ENCODE measurements at regions not wholly inside any gene's neighbourhood (a gene's known extent, or its start where the extent isn't known, plus 50 kb on each side); places are given as distances from the start of the nearest gene placed in this dataset.
"Not testable (repeated sequence)": the region's sequence is repeated elsewhere in the genome, so short reads cannot be mapped to it uniquely, and the experiment has no call there.

DNA sequence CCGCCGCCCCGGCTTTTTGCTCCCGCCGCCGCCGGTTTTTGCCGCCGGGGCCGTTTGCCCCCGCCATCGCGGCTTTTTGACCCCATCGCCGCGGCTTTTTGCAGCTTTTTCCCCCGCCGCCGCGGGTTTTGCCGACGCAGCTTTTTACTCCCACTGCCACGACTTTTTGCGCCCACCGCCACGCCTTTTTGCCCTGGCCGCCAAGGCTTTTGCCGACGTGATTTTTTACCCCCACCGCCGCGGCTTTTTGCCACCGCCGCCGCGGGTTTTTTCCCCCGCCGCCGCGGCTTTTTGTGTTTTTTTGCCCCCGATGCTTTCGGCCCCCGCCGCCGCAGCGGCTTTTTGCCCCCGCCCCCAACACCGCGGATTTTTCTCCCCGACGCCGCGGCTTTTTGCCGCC lies 5001.9 kb upstream of the OR11H1 start:
- H3K27ac Mint-ChIP-seq; H3K4me3 Mint-ChIP-seq; H3K36me3 Mint-ChIP-seq (ENCODE audit: low read depth); H3K27me3 Mint-ChIP-seq; H3K4me1 Mint-ChIP-seq (ENCODE audit: low read depth); H3K9me3 Mint-ChIP-seq: not testable (repeated sequence)

DNA sequence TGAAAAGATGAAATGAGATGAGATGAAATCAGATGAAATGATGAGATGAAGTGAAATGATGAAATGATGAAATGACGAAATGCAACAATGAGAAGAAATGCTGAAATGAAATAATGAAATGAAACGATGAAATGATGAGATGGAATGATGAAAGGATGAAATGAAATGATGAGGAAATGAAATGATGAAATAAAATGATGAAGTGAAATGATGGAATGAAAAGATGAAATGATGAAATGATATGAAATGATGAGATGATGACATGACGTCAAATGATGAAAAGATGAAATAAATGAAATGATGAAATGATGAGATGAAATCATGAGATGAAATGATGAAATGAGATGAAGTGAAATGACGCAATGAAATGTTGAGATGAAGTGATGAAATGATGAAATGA lies 4996.9 kb upstream of the OR11H1 start:
- H3K4me3 Mint-ChIP-seq; H3K4me1 Mint-ChIP-seq (ENCODE audit: low read depth); H3K9me3 Mint-ChIP-seq; H3K27ac Mint-ChIP-seq; H3K27me3 Mint-ChIP-seq; H3K36me3 Mint-ChIP-seq (ENCODE audit: low read depth): not testable (repeated sequence)

DNA sequence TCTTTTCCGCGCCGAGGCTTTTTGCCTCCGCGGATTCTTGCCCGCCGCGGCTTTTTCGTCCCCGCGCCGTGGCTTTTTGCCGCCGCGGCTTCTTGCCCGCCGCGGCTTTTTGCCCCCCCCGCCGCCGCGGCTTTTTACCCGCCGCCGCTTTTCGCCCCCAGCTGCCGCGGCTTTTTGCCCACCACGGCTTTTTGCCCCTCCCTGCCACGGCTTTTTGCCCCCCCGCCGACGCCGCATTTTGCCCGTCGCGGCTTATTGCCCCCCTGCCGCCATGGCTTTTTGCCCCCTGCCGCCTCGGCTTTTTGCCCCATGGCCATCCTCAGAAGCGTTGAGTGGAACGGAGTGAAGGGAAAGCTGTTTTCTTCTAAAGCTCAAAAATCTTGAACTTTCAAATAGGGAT lies 4955.5 kb upstream of the OR11H1 start:
- not testable (repeated sequence) for H3K4me1 Mint-ChIP-seq (ENCODE audit: low read depth); H3K9me3 Mint-ChIP-seq; H3K27ac Mint-ChIP-seq; H3K36me3 Mint-ChIP-seq (ENCODE audit: low read depth); H3K27me3 Mint-ChIP-seq; H3K4me3 Mint-ChIP-seq

DNA sequence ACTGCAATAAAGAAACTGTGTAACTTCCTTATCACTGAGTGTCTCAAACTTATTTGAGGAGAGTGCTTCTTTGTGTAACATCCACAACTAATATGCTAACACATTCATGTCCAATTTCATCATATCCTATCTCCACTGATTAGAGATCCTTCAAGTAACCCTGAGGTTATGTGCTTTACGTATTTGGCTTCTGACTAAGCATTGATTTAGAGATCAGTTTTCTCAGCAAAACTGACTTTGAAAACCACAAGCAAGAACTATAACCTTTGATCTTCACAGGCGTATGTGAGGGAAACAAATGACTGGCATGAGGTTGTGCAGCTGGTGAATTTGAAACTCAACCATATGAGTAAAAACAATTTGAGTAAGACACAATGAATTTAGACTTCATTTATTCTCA lies 4926.9 kb upstream of the OR11H1 start:
- H3K9me3 Mint-ChIP-seq; H3K4me1 Mint-ChIP-seq (ENCODE audit: low read depth); H3K27me3 Mint-ChIP-seq; H3K36me3 Mint-ChIP-seq (ENCODE audit: low read depth); H3K4me3 Mint-ChIP-seq; H3K27ac Mint-ChIP-seq: not testable (repeated sequence)

DNA sequence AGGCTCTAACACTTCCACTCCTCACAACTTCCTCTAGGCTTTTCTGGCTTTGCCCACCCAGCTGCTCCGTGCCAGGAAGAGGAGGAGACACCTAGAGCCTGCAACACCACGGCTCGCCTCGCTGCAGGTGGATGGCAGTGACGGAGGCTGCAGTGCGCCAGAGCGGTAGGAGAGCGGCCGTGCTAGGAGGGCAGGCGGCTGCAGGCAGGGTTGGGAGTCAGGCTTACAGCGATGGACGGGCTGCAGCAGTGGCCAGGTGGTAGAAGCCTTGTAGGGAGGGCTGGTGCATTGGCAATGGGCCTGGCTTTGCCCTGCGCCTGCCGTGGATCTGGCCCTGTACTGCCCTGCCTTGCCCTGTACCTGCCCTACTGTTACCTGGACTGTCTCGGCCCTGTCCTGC lies 4896.0 kb upstream of the OR11H1 start:
- H3K27me3 Mint-ChIP-seq; H3K9me3 Mint-ChIP-seq; H3K27ac Mint-ChIP-seq; H3K4me3 Mint-ChIP-seq; H3K36me3 Mint-ChIP-seq (ENCODE audit: low read depth); H3K4me1 Mint-ChIP-seq (ENCODE audit: low read depth): not testable (repeated sequence)

DNA sequence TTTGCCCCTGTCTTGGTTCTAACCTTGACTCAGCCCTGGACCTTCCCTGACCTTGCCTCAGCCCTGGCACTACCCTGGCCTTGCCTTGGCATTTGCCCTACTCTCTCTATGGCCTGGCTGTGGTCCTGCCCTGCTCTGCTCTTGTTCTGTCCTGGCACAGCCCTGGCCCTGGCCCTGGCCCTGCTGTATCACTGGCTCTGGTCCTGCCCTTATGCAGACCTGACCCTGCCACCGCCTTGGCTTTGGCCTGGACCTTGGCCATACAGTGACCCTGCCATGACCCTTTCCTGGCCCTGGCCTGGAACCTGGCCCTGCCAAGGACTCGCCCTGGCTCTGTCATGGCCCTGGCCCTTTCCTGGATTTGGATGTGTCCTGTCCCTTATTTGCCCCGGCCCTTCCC lies 4892.7 kb upstream of the OR11H1 start:
- not testable (repeated sequence) for H3K27ac Mint-ChIP-seq; H3K36me3 Mint-ChIP-seq (ENCODE audit: low read depth); H3K4me3 Mint-ChIP-seq; H3K9me3 Mint-ChIP-seq; H3K27me3 Mint-ChIP-seq; H3K4me1 Mint-ChIP-seq (ENCODE audit: low read depth)

DNA sequence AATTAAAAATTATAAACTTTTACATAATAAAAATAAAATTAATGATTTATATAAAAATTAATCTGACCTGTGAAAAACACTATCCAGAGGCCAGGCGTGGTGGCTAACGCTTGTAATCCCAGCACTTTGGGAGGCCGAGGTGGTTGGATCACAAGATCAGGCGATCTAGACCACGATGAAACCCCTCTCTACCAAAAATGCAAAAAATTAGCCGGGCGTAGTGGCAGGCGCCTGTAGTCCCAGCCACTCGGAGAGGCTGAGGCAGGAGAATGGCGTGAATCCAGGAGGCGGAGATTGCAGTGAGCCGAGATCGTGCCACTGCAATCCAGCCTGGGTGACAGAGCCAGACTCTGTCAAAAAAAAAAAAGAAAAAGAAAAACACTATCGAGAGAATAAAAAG lies 4865.2 kb upstream of the OR11H1 start:
- H3K36me3 Mint-ChIP-seq (ENCODE audit: low read depth); H3K9me3 Mint-ChIP-seq; H3K4me3 Mint-ChIP-seq; H3K4me1 Mint-ChIP-seq (ENCODE audit: low read depth); H3K27me3 Mint-ChIP-seq; H3K27ac Mint-ChIP-seq: not testable (repeated sequence)

DNA sequence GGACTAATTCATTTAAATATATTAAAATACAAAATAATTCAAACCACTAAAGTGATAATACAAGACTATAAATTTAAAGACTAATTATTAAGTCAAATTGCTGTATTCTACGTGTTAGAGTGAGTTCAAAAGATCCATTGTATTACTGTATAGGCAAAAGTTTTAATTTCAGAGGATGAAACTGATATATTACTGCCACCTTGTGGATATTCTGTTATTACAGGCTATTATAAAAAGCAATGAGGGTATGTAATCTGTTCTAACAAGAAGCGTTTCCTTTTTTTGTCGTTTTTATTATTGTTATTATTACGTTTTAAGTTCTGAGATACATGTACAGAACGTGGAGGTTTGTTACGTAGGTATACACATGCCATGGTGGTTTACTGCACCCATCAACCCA lies 4854.9 kb upstream of the OR11H1 start:
- not testable (repeated sequence) for H3K36me3 Mint-ChIP-seq (ENCODE audit: low read depth); H3K27me3 Mint-ChIP-seq; H3K27ac Mint-ChIP-seq; H3K4me3 Mint-ChIP-seq; H3K4me1 Mint-ChIP-seq (ENCODE audit: low read depth); H3K9me3 Mint-ChIP-seq

DNA sequence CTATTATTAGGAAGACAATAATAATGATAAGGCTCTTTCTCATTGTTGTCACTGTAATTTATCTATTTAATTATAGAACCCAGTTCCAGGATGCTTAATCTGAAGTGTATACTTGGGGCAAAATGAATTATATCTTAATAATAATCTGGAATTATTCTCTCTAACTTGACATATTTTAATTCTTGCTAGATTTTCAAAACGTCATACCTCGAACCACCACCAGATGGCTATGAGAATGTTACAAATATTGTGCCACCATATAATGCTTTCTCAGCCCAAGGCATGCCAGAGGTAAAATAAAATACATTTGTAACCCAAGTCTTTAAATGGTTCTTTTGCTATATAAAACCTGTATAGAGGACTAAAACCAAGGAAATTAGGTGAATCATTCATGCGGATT lies 4849.3 kb upstream of the OR11H1 start:
- H3K27me3 Mint-ChIP-seq; H3K9me3 Mint-ChIP-seq; H3K36me3 Mint-ChIP-seq (ENCODE audit: low read depth); H3K4me1 Mint-ChIP-seq (ENCODE audit: low read depth); H3K4me3 Mint-ChIP-seq; H3K27ac Mint-ChIP-seq: not testable (repeated sequence)

DNA sequence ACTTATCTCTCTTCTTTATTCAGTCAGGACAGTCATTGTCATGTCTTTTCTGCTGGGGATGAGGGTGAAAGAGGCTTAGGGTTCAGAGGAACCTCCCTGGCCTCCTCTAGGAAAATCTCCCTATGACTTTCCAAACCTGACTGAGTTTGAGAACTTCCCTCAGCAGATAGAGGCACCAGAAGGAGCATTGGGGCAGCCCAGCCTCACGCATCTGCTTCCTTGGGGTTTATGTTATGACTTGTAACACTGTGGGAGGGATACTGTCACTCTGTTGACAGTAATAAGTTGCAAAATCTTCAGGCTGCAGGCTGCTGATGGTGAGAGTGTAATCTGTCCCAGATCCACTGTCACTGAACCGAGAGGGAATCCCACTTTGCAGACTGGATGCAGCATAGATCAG lies 4842.6 kb upstream of the OR11H1 start:
- not testable (repeated sequence) for H3K4me3 Mint-ChIP-seq; H3K27ac Mint-ChIP-seq; H3K9me3 Mint-ChIP-seq; H3K27me3 Mint-ChIP-seq; H3K36me3 Mint-ChIP-seq (ENCODE audit: low read depth); H3K4me1 Mint-ChIP-seq (ENCODE audit: low read depth)

DNA sequence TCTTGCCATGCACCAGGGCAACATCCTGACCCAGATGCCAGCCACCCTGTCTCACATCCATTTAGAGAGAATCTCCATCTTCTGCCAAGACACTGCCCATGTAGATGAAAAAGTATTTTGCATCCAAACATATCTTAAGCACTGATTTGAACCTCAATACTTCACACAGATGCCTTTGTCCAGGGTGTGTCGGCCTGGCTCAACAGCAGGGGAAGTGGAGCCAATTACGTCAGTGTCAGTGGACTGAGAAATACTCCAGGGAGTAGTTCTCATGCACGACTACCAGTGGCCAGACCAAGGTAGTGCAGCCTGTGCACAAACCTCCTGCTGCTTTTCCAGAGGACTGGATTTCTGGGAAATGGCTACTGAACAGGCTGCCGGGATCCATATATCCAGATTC lies 4840.7 kb upstream of the OR11H1 start:
- not testable (repeated sequence) for H3K27me3 Mint-ChIP-seq; H3K4me3 Mint-ChIP-seq; H3K9me3 Mint-ChIP-seq; H3K36me3 Mint-ChIP-seq (ENCODE audit: low read depth); H3K4me1 Mint-ChIP-seq (ENCODE audit: low read depth); H3K27ac Mint-ChIP-seq

DNA sequence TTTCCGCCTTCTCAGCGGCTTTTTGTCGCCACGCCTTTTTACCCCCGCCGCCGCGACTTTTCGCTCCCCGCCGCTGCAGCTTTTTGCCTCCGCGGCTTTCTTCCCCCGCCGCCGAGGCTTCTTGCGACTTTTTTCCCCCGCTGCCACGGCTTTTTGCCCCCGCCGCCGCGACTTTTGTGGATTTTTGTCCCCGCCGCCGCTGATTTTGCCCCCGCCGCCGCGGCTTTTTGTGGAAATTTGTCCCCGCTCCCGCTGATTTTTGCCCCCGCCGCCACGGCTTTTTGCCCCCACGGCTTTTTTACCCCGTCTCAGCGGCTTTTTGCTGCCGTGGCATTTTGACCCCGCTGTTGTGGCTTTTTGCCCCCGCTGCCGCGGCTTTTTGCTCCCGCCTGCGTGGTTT lies 4829.2 kb upstream of the OR11H1 start:
- H3K4me3 Mint-ChIP-seq; H3K4me1 Mint-ChIP-seq (ENCODE audit: low read depth); H3K9me3 Mint-ChIP-seq; H3K27me3 Mint-ChIP-seq; H3K36me3 Mint-ChIP-seq (ENCODE audit: low read depth); H3K27ac Mint-ChIP-seq: not testable (repeated sequence)

DNA sequence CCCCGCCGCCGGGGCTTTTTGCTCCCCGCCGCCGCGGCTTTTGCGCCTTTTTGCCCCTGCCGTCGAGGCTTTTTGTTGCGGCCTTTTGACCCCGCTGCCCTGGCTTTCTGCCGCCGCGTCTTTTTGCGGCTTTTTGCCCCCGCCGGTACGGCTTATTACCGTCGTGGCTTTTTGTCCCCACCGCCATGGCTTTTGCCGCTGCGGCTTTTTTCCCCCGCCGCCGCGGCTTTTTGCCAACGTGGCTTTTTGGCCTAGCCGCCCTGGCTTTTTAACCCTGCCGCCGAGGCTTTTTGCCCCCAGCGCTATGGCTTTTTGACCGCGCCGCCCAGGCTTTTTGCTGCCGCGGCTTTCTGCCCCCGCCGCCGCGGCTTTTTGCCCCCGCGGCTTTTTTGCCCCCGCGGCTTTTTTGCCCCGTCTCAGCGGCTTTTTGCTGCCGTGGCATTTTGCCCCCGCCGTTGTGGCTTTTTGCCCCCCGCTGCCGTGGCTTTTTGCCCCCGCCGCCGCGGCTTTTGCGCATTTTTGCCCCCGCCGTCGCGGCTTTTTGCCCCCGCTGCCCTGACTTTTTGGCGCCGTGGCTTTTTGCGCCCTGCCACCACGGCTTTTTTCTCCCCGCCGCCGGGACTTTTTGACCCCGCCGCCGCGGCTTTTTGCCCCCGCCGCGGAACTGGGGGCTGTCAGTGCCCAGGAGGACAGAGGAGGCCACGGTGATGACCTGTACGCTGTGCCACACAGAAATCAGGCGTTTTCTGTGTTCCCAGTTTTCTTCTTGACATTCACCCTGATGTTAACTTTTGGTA lies 4828.5 kb upstream of the OR11H1 start:
- not testable (repeated sequence) for H3K36me3 Mint-ChIP-seq (ENCODE audit: low read depth); H3K9me3 Mint-ChIP-seq; H3K4me1 Mint-ChIP-seq (ENCODE audit: low read depth); H3K27me3 Mint-ChIP-seq; H3K4me3 Mint-ChIP-seq; H3K27ac Mint-ChIP-seq

DNA sequence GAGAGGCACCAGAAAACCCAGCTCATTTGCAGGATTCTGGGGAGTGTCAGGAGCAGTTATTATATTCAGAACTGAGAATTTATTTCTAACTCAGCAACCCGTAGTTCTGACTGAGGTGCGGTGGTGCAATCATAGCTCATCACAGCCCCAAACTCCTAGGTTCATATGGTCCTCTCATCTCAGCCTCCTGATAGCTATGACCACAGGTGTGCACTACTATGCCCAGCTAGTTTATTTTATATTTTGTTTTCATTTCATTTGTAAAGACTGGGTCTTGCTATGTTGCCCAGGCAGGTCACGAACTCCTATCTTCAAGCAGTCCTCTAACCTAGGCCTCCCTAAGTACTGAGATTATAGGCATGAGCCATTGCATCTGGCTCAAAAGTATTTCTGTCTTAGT lies 4819.8 kb upstream of the OR11H1 start:
- peaks cover 13% of the 10 kb centered on the region for H3K9me3 Mint-ChIP-seq
- not testable (repeated sequence) for H3K36me3 Mint-ChIP-seq (ENCODE audit: low read depth); H3K4me3 Mint-ChIP-seq; H3K27ac Mint-ChIP-seq; H3K27me3 Mint-ChIP-seq; H3K4me1 Mint-ChIP-seq (ENCODE audit: low read depth)

DNA sequence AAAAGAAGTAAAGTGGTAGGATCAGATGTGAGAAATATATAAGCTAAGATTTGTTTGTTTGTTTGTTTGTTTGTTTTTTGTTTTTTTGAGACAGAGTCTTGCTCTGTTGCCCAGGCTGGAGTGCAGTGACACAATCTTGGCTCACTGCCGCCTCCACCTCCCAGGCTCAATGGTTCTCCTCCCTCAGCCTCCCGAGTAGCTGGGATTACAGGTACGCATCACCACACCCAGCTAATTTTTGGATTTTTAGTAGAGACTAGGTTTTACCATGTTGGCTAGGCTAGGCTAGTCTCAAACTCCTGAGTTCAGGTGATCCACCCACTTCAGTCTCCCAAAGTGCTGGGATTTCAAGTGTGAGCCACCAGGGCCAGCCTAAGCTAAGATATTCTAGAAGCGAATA lies 4817.1 kb upstream of the OR11H1 start:
- H3K4me1 Mint-ChIP-seq (ENCODE audit: low read depth), result not testable (repeated sequence)

DNA sequence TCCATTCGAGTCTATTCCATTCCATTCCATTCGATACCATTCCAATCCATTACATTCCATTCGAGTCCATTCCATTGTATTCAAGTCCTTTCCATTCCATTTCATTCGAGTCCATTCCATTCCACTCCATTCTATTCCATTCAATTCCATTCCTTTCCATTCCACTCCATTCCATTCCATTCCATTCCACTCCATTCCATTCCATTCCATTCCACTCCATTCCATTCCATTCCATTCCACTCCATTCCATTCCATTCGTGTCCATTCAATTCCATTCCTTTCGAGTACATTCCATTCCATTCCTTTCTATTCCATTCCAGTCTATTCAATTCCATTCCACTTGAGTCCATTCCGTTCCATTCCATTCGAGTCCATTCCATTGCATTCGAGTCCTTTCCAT lies 4805.2 kb upstream of the OR11H1 start:
- Mint-ChIP-seq H3K36me3 (ENCODE audit: low read depth) (peaks cover 85% of the 10 kb centered on the region), H3K9me3 (peaks cover 76% of the 10 kb centered on the region)
- H3K4me3 Mint-ChIP-seq; H3K4me1 Mint-ChIP-seq (ENCODE audit: low read depth); H3K27ac Mint-ChIP-seq; H3K27me3 Mint-ChIP-seq: not testable (repeated sequence)

More for the DNA sequence above, 4817.1 kb upstream of the OR11H1 start:
- H3K4me3 Mint-ChIP-seq; H3K36me3 Mint-ChIP-seq (ENCODE audit: low read depth); H3K27ac Mint-ChIP-seq; H3K27me3 Mint-ChIP-seq: not testable (repeated sequence)
- H3K9me3 Mint-ChIP-seq, result peaks cover 33% of the 10 kb centered on the region

DNA sequence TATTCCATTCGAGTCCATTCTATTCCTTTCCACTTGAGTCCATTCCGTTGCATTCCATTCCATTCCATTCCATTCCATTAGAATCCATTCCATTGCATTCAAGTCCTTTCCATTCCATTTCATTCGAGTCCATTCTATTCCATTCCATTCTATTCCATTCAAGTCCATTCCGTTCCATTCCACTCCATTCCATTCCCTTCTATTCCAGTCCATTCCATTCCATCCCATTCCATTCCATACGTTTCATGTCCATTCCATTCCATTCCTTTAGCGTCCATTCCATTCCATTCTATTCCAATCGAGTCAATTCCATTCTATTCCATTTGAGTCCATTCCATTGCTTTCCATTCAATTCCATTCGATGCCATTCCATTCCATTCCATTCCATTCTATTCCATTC lies 4804.0 kb upstream of the OR11H1 start:
- not testable (repeated sequence) for H3K27ac Mint-ChIP-seq; H3K27me3 Mint-ChIP-seq; H3K4me1 Mint-ChIP-seq (ENCODE audit: low read depth); H3K4me3 Mint-ChIP-seq
- Mint-ChIP-seq H3K36me3 (ENCODE audit: low read depth) (peaks cover 88% of the 10 kb centered on the region), H3K9me3 (peaks cover 77% of the 10 kb centered on the region)
